GM13976 (cell line): ENCODE measurements at regions not wholly inside any gene's neighbourhood (a gene's known extent, or its start where the extent isn't known, plus 50 kb on each side); places are given as distances from the start of the nearest gene placed in this dataset.
"Not testable (repeated sequence)": the region's sequence is repeated elsewhere in the genome, so short reads cannot be mapped to it uniquely, and the experiment has no call there.

Source experiments
- DNase-seq: peaks from one replicate; pipeline ENCODE4 v3.0.0; 2012; ENCODE audit warnings: low spot score
- CTCF ChIP-seq: IDR thresholded peaks from 2 replicates; pipeline ENCODE4 v1.5.1; 2012; ENCODE audit warnings: borderline replicate concordance, mild to moderate bottlenecking; ENCODE audit not compliant: insufficient read depth; ENCODE audit errors: extremely low read depth, missing control alignments, control extremely low read depth
- in situ Hi-C: fragments of 300-500 bp; cut with MboI; formaldehyde crosslinking; loops from one replicate; pipeline ENCODE4 v1.12.0; 2022; ENCODE audit warnings: low sequenced_read_pairs, mixed read lengths, inconsistent platforms; ENCODE audit not compliant: unreplicated experiment

- no peak for TF ChIP-seq CTCF
- in situ Hi-C loops, result loop anchor here (25.0 kb wide), 1 partner anchor 98 kb away; no protein-coding TSS in a partner anchor
- DNase-seq, result no peak
Measured at GRCh38 chr16:66085651-66086050, 280.8 kb upstream of the CDH5 start.

GRCh38 chr16:66084731-66085130 is 281.8 kb upstream of the CDH5 start:
- in situ Hi-C loops, result loop anchor here (25.0 kb wide), 1 partner anchor 97 kb away; no protein-coding TSS in a partner anchor
- DNase-seq, result not testable (repeated sequence)

- no peak for DNase-seq
- TF ChIP-seq CTCF, result no peak
- in situ Hi-C loops, result loop anchor here (25.0 kb wide), 1 partner anchor 97 kb away; no protein-coding TSS in a partner anchor
Measured at GRCh38 chr16:66084306-66084705, 282.2 kb upstream of the CDH5 start.

- no peak for DNase-seq
- in situ Hi-C loops, result loop anchor here (25.0 kb wide), 1 partner anchor 96 kb away; no protein-coding TSS in a partner anchor
- TF ChIP-seq CTCF, result no peak
Measured at GRCh38 chr16:66083171-66083570, 283.3 kb upstream of the CDH5 start.

GRCh38 chr16:66082424-66082823 is 284.1 kb upstream of the CDH5 start:
- DNase-seq, result no peak
- TF ChIP-seq CTCF, result no peak
- in situ Hi-C loops, result loop anchor here (25.0 kb wide), 1 partner anchor 95 kb away; no protein-coding TSS in a partner anchor

GRCh38 chr16:66081775-66082366 is 284.6 kb upstream of the CDH5 start:
- DNase-seq, result no peak
- TF ChIP-seq CTCF, result no peak
- in situ Hi-C loops, result loop anchor here (25.0 kb wide), 1 partner anchor 95 kb away; no protein-coding TSS in a partner anchor

GRCh38 chr16:66079671-66080334 is 286.7 kb upstream of the CDH5 start:
- TF ChIP-seq CTCF, result no peak
- no peak for DNase-seq
- in situ Hi-C loops, result loop anchor here (25.0 kb wide), 1 partner anchor 93 kb away; no protein-coding TSS in a partner anchor
